GM21447 (cell line): ENCODE measurements at regions not wholly inside any gene's neighbourhood (a gene's known extent, or its start where the extent isn't known, plus 50 kb on each side); places are given as distances from the start of the nearest gene placed in this dataset.
"Not testable (repeated sequence)": the region's sequence is repeated elsewhere in the genome, so short reads cannot be mapped to it uniquely, and the experiment has no call there.

ENCODE experiments used
- ATAC-seq: cut with Tn5 transposase; IDR thresholded peaks from one replicate; pipeline ENCODE4 v1.9.1; 2021; ENCODE audit not compliant: unreplicated experiment

- no peak for ATAC-seq
Measured at GRCh38 chr14:77985211-77985615, 185.0 kb upstream of the NRXN3 start.

- ATAC-seq = no peak
Measured at GRCh38 chr14:77986773-77987172, 183.4 kb upstream of the NRXN3 start.

DNA sequence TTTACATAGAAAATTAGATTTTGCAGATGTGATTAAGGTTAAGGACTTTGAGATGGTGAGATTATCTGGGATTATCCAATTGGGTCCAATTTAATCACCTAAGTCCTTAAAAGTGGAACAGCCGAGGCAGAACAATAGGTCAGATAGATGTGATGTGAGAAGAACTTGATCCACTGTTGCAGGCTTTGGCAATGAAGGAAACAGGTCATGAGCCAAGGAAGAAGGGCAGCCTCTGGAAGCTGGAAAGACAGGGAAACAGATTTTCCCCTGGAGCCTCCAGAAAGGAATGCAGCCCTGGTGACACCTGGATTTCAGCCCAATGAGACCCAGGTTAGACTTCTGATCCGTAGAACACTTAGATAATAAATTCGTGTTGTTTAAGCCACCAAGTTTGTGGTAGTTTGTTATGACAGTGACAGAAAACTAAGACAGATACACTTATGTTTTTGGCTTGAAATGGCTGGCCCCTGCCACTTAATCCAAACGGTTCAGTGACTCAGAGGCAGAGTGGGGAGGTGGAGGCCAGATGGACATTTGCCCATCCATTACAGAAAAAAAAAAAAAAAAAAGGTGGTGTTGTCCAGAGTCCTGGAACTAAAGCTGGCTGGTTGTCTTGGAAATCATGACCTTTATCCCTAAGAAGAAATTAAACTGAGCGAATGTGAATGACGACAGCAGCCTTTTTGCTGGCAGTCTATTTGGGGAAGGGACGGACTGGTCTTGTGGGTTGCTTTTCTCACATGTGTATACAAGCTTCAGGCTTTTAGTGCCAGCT is 181.9 kb upstream of the NRXN3 start:
- ATAC-seq = no peak

GRCh38 chr14:77988970-77989369 is 181.2 kb upstream of the NRXN3 start:
- no peak for ATAC-seq

DNA sequence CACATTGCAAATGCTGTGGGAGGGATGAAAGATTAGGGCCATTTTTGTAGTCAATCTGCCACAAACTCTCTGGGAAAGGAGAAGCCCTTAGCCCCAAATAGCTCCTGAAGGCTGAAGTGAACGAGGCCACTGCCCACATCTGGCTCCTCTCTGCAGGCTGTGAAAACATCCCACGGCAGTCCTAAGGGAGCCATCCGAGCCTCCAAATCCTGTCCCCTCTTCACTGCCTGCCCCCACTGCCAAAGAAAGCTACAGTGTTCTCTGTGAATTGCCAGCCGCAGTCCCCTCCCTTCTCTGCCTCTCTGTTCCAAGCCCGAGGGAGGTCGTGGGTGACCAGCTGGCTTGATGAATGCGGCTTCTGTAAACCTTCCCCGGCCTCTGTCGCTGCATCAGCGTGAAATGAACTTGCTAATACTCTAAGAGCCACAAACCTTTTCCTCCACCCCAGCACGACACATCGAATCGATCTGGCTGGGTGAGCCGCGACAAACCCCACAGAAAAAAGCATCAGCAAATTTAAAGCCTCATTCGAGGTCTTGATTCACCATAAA is 180.7 kb upstream of the NRXN3 start:
- ATAC-seq = no peak

DNA sequence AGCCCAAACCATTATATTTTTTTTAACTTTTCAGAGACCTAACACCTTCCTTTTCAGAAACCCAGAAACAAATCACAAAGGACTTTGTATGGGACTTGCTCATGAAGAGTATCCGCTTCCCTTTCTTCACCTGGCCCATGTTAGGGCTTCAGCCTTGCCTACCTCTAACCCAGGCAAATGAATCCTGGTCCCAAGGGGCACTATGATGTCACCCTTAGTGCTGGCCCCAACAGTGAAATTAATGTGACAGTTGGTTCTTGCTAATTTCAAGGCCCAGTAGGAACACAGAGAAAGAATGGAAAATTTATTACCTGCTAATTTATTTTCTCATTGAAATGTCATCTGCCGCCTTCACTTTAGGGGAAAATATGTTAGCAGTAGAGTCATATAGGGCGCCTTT is 179.8 kb upstream of the NRXN3 start:
- ATAC-seq = no peak

DNA sequence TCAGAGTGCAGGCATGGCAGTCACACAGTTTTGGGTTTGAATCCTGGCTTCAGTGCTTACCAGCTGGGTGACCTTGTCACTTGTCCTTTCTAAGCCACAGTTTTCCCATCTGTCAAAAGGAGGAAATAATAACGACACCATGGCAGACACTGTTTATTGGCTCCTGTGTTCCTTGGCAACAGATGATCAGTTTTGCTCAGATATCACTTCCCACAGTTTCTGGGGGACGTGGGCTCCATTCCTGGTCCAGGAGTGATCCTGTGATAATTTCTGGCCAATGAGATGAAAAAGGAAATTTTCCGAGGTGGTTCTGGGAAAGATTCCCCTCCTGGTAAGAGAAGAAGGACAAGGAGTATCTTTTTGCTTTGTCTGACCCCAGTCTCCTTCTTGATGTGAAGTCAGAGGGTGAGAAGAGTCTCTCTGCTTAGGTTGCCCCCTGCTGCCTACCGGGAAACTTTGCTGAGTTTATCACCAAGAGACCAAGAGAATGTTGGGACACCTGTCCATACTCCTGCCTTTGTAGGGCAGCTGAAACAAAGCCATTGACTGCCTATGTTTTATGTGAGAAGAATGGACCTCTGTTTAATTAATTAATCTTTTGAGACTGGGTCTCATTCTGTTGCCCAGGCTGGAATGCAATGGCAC is 178.9 kb upstream of the NRXN3 start:
- ATAC-seq = no peak

GRCh38 chr14:78005325-78005724 is 164.8 kb upstream of the NRXN3 start:
- peak; percentile 77 for ATAC-seq

GRCh38 chr14:78007160-78007559 is 163.0 kb upstream of the NRXN3 start:
- ATAC-seq = no peak

DNA sequence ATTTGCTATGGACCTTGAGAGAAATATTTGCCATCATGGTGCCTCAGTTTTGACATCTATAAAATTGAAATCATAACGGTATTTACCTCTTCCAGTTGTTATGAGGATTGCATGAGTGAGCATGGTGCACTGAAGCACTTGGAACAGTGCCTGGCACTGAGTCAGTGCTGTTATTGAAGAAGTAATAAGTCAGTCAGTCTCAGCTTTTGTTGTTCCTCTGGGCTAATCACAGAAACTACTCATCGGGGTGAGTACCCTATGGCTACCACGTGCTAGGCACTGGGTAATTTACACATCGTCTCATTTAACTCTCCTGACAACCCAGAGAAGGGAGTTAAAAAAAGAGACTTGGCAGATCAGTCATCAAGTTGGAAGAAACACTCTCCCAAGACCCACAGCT is 159.5 kb upstream of the NRXN3 start:
- no peak for ATAC-seq

GRCh38 chr14:78013911-78014310 is 156.3 kb upstream of the NRXN3 start:
- ATAC-seq = not testable (repeated sequence)

- no peak for ATAC-seq
Measured at GRCh38 chr14:78016532-78016931, 153.6 kb upstream of the NRXN3 start.

DNA sequence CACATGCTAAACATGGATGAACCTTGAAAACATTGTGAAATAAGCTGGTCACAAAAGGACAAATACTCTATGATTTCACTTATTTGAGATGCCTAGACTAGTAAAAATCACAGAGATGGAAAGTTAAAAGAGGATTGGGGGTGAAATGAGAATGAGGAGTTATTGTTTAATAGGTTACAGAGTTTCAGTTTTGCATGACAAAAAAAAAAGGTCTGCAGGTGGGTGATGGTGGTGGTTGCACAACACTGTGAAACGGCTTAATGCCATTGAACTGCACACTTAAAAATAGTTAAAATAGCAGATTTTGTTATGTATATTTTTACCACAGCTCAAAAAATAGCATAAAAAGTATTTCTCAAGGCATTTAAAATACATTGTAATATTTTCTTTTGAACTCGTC is 151.9 kb upstream of the NRXN3 start:
- no peak for ATAC-seq

GRCh38 chr14:78022059-78022458 is 148.1 kb upstream of the NRXN3 start:
- peak; percentile 85 for ATAC-seq

- no peak for ATAC-seq
Measured at GRCh38 chr14:78023112-78023511, 147.1 kb upstream of the NRXN3 start.

GRCh38 chr14:78028471-78028870 is 141.7 kb upstream of the NRXN3 start:
- ATAC-seq = no peak

DNA sequence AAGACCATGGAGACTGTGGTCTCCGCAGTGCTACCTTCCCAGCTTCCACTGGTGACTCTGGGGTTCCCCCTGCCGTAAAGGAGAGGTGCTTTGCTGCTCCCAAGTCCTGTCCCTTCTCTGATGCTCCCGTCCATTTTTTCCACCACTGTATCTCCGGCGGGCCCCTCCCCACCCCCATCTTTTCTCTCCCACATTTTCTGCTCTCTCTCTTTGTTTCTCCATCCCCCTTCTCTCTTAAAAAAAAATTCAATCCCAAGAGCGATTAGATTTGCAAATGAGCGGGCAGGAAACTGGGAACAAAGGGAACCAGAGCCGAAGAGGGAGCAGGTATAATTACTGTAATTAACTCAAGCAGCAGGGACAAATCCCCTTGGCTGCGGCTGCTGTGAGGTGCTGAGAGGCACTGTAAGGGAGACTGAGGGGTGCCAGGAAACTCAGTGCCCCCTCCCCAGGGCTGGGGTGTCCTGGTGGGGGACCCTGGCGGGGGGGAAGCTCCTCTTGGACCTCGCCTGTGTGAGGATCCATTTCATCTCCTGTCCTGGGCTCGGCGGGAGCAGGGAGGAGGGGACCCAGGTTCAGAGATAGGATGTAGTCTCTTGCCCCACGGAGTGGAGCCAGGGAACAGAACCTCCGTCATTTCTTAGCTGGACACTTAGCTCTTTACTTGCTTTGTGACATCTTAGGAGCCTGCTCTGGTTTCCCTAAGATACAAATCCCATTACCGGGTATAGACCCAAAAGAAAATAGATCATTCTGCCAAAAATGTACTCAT is 140.4 kb upstream of the NRXN3 start:
- no peak for ATAC-seq

DNA sequence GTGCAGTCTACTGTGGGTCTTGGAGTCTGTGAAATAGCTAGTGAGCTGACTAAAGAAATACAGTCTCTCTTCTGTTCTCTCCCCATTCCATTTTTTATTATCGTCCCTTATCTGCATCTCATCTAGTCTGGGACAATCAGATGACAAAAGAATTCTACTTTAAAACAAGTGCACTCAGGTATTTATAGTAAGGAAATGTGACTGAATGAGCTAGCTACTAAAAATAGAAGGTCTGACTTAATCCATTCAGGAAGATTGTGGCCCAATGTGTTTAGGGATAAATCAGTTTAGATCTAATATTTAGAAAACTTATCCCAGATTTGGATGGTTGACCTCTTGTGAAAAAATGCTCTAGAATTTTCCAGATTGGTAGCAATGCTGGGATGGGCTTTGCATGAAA is 126.8 kb upstream of the NRXN3 start:
- no peak for ATAC-seq

DNA sequence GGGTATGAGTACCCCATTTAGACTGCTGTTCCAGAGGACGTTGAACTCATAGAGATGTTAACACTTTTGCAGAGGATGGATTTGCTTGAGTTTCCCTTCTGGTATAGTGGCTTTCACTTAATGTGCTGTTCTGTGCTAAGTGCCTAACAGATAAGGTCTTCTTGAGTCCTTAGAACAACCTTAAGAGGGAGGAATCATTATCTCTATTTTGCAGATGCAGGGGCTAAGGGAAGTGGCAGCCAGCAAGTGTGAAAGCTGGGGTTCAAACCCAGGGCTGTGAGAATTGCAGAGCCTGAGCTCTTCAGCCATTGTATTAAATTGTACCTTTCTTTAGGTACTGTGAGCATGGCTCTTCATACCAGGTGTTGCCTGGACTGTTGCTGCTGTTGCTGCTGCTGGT is 122.1 kb upstream of the NRXN3 start:
- ATAC-seq = no peak

GRCh38 chr14:78056890-78057289 is 113.3 kb upstream of the NRXN3 start:
- ATAC-seq = not testable (repeated sequence)

GRCh38 chr14:78070344-78070743 is 99.8 kb upstream of the NRXN3 start:
- ATAC-seq = no peak
